Pancreas (tissue), 10 donors: ENCODE measurements at regions not wholly inside any gene's neighbourhood (a gene's known extent, or its start where the extent isn't known, plus 50 kb on each side); places are given as distances from the start of the nearest gene placed in this dataset.

ENCODE experiments used
- ATAC-seq, 4 donors: fragments of 200-7000 bp; cut with Tn5 transposase; one replicate each; pipeline versions ENCODE4 v1.8.0 to v1.9.1; 2020; ENCODE audit warnings: mild to moderate bottlenecking in 4 of 4, moderate library complexity in 4 of 4
- DNase-seq, 6 donors: peaks; one replicate each; pipeline ENCODE4 v3.0.0-alpha.2; 2020
- FAIRE-seq: peaks from 2 replicates; lab custom pipeline; 2012; peaks lifted over from hg19 to GRCh38; lab: Jason Lieb, UNC
- H3K27ac ChIP-seq, 4 donors: fragments of 200-600 bp; sonication (generic); 1 replicate in 3 of 4; 2 replicates in 1 of 4; pipeline versions ENCODE4 v1.5.0 to v1.8.0; 2020
- H3K27me3 ChIP-seq, 4 donors: fragments of 200-600 bp; one replicate each; pipeline ENCODE4 v1.8.0; 2021
- H3K36me3 ChIP-seq, 3 donors: fragments of 200-600 bp; sonication (generic) in 1 of 3; one replicate each; pipeline versions ENCODE4 v1.5.0 to v1.8.0; 2020 to 2021
- H3K4me1 ChIP-seq, 3 donors: fragments of 200-600 bp; one replicate each; pipeline ENCODE4 v1.8.0; 2021
- H3K4me3 ChIP-seq, 4 donors: fragments of 200-600 bp; sonication (generic) in 2 of 4; one replicate each; pipeline versions ENCODE4 v1.5.0 to v1.8.0; 2020 to 2021
- H3K9me3 ChIP-seq, 4 donors: fragments of 200-600 bp; one replicate each; pipeline ENCODE4 v1.8.0; 2021
- CTCF ChIP-seq, 4 donors: fragments of 200-600 bp; sonication (generic) in 3 of 4; IDR thresholded peaks; one replicate each; pipeline versions ENCODE4 v1.5.0 to v1.8.0; 2021; ENCODE audit warnings: antibody characterized with exemption in 4 of 4
- WGBS, 2 donors: extraction: QIAGEN DNeasy Blood & Tissue Kit; methylation state at CpG; one replicate each; pipeline ENCODE4 v1.1.7; 2013; 5-methylcytosine and 5-hydroxymethylcytosine counted together
- intact Hi-C, 3 donors: fragments of 100-400 bp; cut with DNase I; formaldehyde crosslinking; loops; one replicate each; pipeline versions ENCODE4 v1.11.1 to v1.14.2; 2022
- donor health status: healthy with polysubstance abuse.
- donor health status: DM: no; HTN: no; CAD: no; lungs with moderate emphysema.
- donor health status: DM: no; HTN: no; CAD: no.
- donor health status: control.
- donor health status: control.
- donor health status: Bipolar disorder and iron deficiency.
- donor health status: DM: yes; HTN: yes; CAD: no.
- donor health status: DM: no; HTN: no; CAD: no.
- donor health status: DM: no; HTN: no; CAD: no.
- donor health status: DM: yes; HTN: yes; CAD: no.

- no peaks in the 10 kb centered on the region for H3K4me1 ChIP-seq
- FAIRE-seq (no peak), DNase-seq (no peak), ATAC-seq (no peak)
- H3K36me3 ChIP-seq, result no peaks in the 10 kb centered on the region
- WGBS, 2 donors, result 58 to 59% methylated on average over 8 of the region's 8 CpGs
- intact Hi-C loops, result loop anchor here in 1 of 3 donors (5.0 kb wide), 1 partner anchor 251 kb away; no protein-coding TSS in a partner anchor
- no peak overlapping the region for H3K4me3 ChIP-seq
- H3K27ac ChIP-seq, result no peak overlapping the region
- no peaks in the 10 kb centered on the region for H3K9me3 ChIP-seq
- H3K27me3 ChIP-seq, result no peaks in the 10 kb centered on the region
- no peak for TF ChIP-seq CTCF (IDR thresholded peaks at IDR 0.05)
Observed at GRCh38 chr6:154926366-154926765, 68.7 kb upstream of the TIAM2 start.

- FAIRE-seq, result peak; percentile 77
- 5 to 8% methylated on average over 5 of the region's 5 CpGs for WGBS, 2 donors
- no peaks in the 10 kb centered on the region for H3K36me3 ChIP-seq
- TF ChIP-seq CTCF (IDR thresholded peaks at IDR 0.05), result peak; percentile 39 to 65 (median 56)
- H3K4me1 ChIP-seq, result no peaks in the 10 kb centered on the region
- DNase-seq, result peak in 3 of 6 donors; percentile 24 to 57 (median 33)
- H3K27ac ChIP-seq, result no peak overlapping the region
- H3K9me3 ChIP-seq, result no peaks in the 10 kb centered on the region
- intact Hi-C loops, result loop anchor here in 1 of 3 donors (5.0 kb wide), 1 partner anchor 249 kb away; no protein-coding TSS in a partner anchor
- no peaks in the 10 kb centered on the region for H3K27me3 ChIP-seq
- ATAC-seq, result peak; percentile 64 to 91 (median 88)
- H3K4me3 ChIP-seq, result no peak overlapping the region
Observed at GRCh38 chr6:154928325-154928922, 66.7 kb upstream of the TIAM2 start.

- H3K27me3 ChIP-seq, result no peaks in the 10 kb centered on the region
- DNase-seq (no peak), ATAC-seq (no peak), FAIRE-seq (no peak)
- no peak overlapping the region for H3K4me3 ChIP-seq
- intact Hi-C loops, result no loop called here
- H3K4me1 ChIP-seq, result no peaks in the 10 kb centered on the region
- H3K36me3 ChIP-seq, result no peaks in the 10 kb centered on the region
- WGBS, 2 donors, result 87 to 90% methylated on average over 6 of the region's 6 CpGs
- no peak overlapping the region for H3K27ac ChIP-seq
- no peaks in the 10 kb centered on the region for H3K9me3 ChIP-seq
- TF ChIP-seq CTCF (IDR thresholded peaks at IDR 0.05), result no peak
Observed at GRCh38 chr6:154930451-154930851, 64.7 kb upstream of the TIAM2 start.

- WGBS, 2 donors, result 84 to 85% methylated on average over 4 of the region's 4 CpGs
- FAIRE-seq (no peak), DNase-seq (no peak), ATAC-seq (no peak)
- H3K27ac ChIP-seq, result no peak overlapping the region
- no peaks in the 10 kb centered on the region for H3K9me3 ChIP-seq
- no peak for TF ChIP-seq CTCF (IDR thresholded peaks at IDR 0.05)
- intact Hi-C loops, result no loop called here
- H3K36me3 ChIP-seq, result no peaks in the 10 kb centered on the region
- no peaks in the 10 kb centered on the region for H3K27me3 ChIP-seq
- H3K4me3 ChIP-seq, result no peak overlapping the region
- H3K4me1 ChIP-seq, result no peaks in the 10 kb centered on the region
Observed at GRCh38 chr6:154931711-154932424, 63.2 kb upstream of the TIAM2 start.

- ATAC-seq, result no peak
- TF ChIP-seq CTCF (IDR thresholded peaks at IDR 0.05), result no peak
- Histone ChIP-seq H3K36me3 (no peaks in the 10 kb centered on the region), H3K9me3 (no peaks in the 10 kb centered on the region), H3K4me3 (no peak overlapping the region), H3K4me1 (no peaks in the 10 kb centered on the region), H3K27me3 (no peaks in the 10 kb centered on the region), H3K27ac (no peak overlapping the region)
- no peak for DNase-seq
- intact Hi-C loops, result no loop called here
- FAIRE-seq, result no peak
- 65% methylated on average over 6 of the region's 6 CpGs for WGBS, 2 donors
Observed at GRCh38 chr6:154932515-154933027, 62.5 kb upstream of the TIAM2 start.
